A673 (cell line): ENCODE measurements at regions not wholly inside any gene's neighbourhood (a gene's known extent, or its start where the extent isn't known, plus 50 kb on each side); places are given as distances from the start of the nearest gene placed in this dataset.

Experiments
- EZH2 ChIP-seq: fragments of 200-600 bp; sonication (generic); IDR thresholded peaks from 2 replicates; pipeline ENCODE4 v1.6.1; 2017; ENCODE audit warnings: borderline replicate concordance, low read depth, mild to moderate bottlenecking, mixed read lengths, antibody characterized with exemption, low read length; ENCODE audit not compliant: poor library complexity, severe bottlenecking
- TF ChIP-seq, protein P1 (sequence below): fragments of 300-800, 200-600 bp; sonication (generic); conservative IDR thresholded peaks from 2 replicates; pipeline ENCODE4 v1.5.1; 2017; ENCODE audit warnings: low read depth, mild to moderate bottlenecking, antibody characterized with exemption, low read length, moderate library complexity, mixed read lengths

DNA sequence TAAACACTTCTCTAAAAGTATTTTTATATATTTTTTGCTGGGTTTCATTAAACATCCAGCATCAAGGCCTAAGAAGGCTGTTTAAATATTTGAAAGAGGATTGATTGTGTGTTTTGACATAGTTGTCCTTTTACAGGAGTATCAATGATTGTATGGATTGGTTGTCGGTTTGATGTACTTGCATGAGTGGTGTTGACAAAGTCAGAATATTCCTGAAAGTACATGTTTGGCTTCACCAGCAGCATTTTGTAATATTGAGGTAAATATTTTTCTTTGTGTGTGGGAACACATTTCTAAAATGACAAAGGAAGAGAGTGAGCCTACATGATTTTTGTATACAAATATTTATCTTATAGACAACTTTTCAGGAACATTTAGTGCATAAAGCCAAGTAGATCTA, 269.7 kb downstream of the PTBP2 start:
- TF ChIP-seq, protein P1, sequence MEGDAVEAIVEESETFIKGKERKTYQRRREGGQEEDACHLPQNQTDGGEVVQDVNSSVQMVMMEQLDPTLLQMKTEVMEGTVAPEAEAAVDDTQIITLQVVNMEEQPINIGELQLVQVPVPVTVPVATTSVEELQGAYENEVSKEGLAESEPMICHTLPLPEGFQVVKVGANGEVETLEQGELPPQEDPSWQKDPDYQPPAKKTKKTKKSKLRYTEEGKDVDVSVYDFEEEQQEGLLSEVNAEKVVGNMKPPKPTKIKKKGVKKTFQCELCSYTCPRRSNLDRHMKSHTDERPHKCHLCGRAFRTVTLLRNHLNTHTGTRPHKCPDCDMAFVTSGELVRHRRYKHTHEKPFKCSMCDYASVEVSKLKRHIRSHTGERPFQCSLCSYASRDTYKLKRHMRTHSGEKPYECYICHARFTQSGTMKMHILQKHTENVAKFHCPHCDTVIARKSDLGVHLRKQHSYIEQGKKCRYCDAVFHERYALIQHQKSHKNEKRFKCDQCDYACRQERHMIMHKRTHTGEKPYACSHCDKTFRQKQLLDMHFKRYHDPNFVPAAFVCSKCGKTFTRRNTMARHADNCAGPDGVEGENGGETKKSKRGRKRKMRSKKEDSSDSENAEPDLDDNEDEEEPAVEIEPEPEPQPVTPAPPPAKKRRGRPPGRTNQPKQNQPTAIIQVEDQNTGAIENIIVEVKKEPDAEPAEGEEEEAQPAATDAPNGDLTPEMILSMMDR, result no peak
- TF ChIP-seq EZH2, result no peak
